ENCODE measurements at regions not wholly inside any gene's neighbourhood (a gene's known extent, or its start where the extent isn't known, plus 50 kb on each side); places are given as distances from the start of the nearest gene placed in this dataset.

- DNase-seq = no peak
Observed at GRCh38 chr4:34718576-34719245, 1525.6 kb downstream of the ARAP2 start.

- no peak for DNase-seq
Observed at GRCh38 chr4:34720571-34720970, 1523.7 kb downstream of the ARAP2 start.

- no peak for DNase-seq
Observed at GRCh38 chr4:34721835-34722234, 1522.5 kb downstream of the ARAP2 start.

GRCh38 chr4:34723605-34724004, 1520.7 kb downstream of the ARAP2 start:
- no peak for DNase-seq

- no peak for DNase-seq
Observed at GRCh38 chr4:34724491-34724890, 1519.8 kb downstream of the ARAP2 start.

- DNase-seq = no peak
Observed at GRCh38 chr4:34731070-34731469, 1513.2 kb downstream of the ARAP2 start.

- no peak for DNase-seq
Observed at GRCh38 chr4:34732176-34732950, 1512.0 kb downstream of the ARAP2 start.

GRCh38 chr4:34733185-34733941, 1511.0 kb downstream of the ARAP2 start:
- DNase-seq = no peak

GRCh38 chr4:34766935-34767334, 1477.4 kb downstream of the ARAP2 start:
- DNase-seq = no peak

GRCh38 chr4:34767407-34767806, 1476.9 kb downstream of the ARAP2 start:
- no peak for DNase-seq

GRCh38 chr4:34771632-34772031, 1472.7 kb downstream of the ARAP2 start:
- no peak for DNase-seq

- no peak for DNase-seq
Observed at GRCh38 chr4:34790131-34790530, 1454.2 kb downstream of the ARAP2 start.

GRCh38 chr4:34791209-34791608, 1453.1 kb downstream of the ARAP2 start:
- DNase-seq = no peak

GRCh38 chr4:34800953-34801352, 1443.4 kb downstream of the ARAP2 start:
- no peak for DNase-seq

- no peak for DNase-seq
Observed at GRCh38 chr4:34814266-34814665, 1430.0 kb downstream of the ARAP2 start.

- DNase-seq = no peak
Observed at GRCh38 chr4:34824515-34824914, 1419.8 kb downstream of the ARAP2 start.

- no peak for DNase-seq
Observed at GRCh38 chr4:34826660-34827059, 1417.7 kb downstream of the ARAP2 start.

GRCh38 chr4:34845926-34846325, 1398.4 kb downstream of the ARAP2 start:
- no peak for DNase-seq

- no peak for DNase-seq
Observed at GRCh38 chr4:34850421-34850820, 1393.9 kb downstream of the ARAP2 start.

- DNase-seq = no peak
Observed at GRCh38 chr4:34850968-34851367, 1393.3 kb downstream of the ARAP2 start.

GRCh38 chr4:34851411-34851810, 1392.9 kb downstream of the ARAP2 start:
- DNase-seq = no peak

- DNase-seq = no peak
Observed at GRCh38 chr4:34854451-34854850, 1389.9 kb downstream of the ARAP2 start.

- no peak for DNase-seq
Observed at GRCh38 chr4:34861666-34862065, 1382.6 kb downstream of the ARAP2 start.

GRCh38 chr4:34878961-34879360, 1365.4 kb downstream of the ARAP2 start:
- DNase-seq = no peak
